Upper lobe of left lung (tissue), 6 donors: ENCODE measurements at regions not wholly inside any gene's neighbourhood (a gene's known extent, or its start where the extent isn't known, plus 50 kb on each side); places are given as distances from the start of the nearest gene placed in this dataset.

ENCODE experiments used
- ATAC-seq, 2 donors: fragments of 200-7000 bp; cut with Tn5 transposase; one replicate each; pipeline ENCODE4 v1.9.1; 2022; ENCODE audit warnings: mild to moderate bottlenecking in 2 of 2, moderate library complexity in 2 of 2; ENCODE audit not compliant: low FRiP score in 2 of 2
- DNase-seq, 2 donors: peaks; one replicate each; pipeline ENCODE4 v3.0.0-alpha.2; 2019 to 2020
- H3K27ac ChIP-seq, 4 donors: fragments of 200-600 bp; sonication (generic); one replicate each; pipeline ENCODE4 v1.5.1; 2016 to 2019
- H3K27me3 ChIP-seq, 4 donors: fragments of 200-600 bp; sonication (generic); one replicate each; pipeline ENCODE4 v1.5.1; 2017 to 2019
- H3K36me3 ChIP-seq, 4 donors: fragments of 200-600 bp; sonication (generic); one replicate each; pipeline ENCODE4 v1.5.1; 2016 to 2019
- H3K4me1 ChIP-seq, 4 donors: fragments of 200-600 bp; sonication (generic); one replicate each; pipeline ENCODE4 v1.5.1; 2018 to 2019
- H3K4me3 ChIP-seq, 4 donors: fragments of 200-600 bp; sonication (generic); one replicate each; pipeline ENCODE4 v1.5.1; 2017 to 2019; ENCODE audit warnings: mild to moderate bottlenecking in 2 of 4, moderate library complexity in 1 of 4
- H3K9me3 ChIP-seq, 4 donors: fragments of 200-600 bp; sonication (generic); one replicate each; pipeline ENCODE4 v1.5.1; 2018 to 2019
- EP300 ChIP-seq, 4 donors: sonication (generic); formaldehyde crosslinking; IDR thresholded peaks; one replicate each; pipeline ENCODE4 v1.5.1; 2017; ENCODE audit warnings: antibody characterized with exemption in 4 of 4, control low read depth in 2 of 4
- POLR2A ChIP-seq, 4 donors: fragments of 450-650 bp; IDR thresholded peaks; one replicate each; pipeline ENCODE4 v1.5.1; 2016 to 2017; ENCODE audit warnings: antibody characterized with exemption in 4 of 4, mild to moderate bottlenecking in 2 of 4
- POLR2AphosphoS5 ChIP-seq, 2 donors: sonication (generic); formaldehyde crosslinking; IDR thresholded peaks; one replicate each; pipeline ENCODE4 v1.5.1; 2017; ENCODE audit warnings: antibody characterized with exemption in 2 of 2
- WGBS, 2 donors: methylation state at CpG; one replicate each; pipeline ENCODE4 v1.1.5; 2017 to 2018; 5-methylcytosine and 5-hydroxymethylcytosine counted together
- TF ChIP-seq, protein P1 (sequence below), 6 experiments: fragments of 450-650 bp in 4 of 6; fragments of 200-600 bp in 2 of 6; sonication (generic) in 2 of 6; IDR thresholded peaks; one replicate each; pipeline ENCODE4 v1.5.1; 2016 to 2019; ENCODE audit warnings: antibody characterized with exemption in 6 of 6
- donor health status: DM: no; HTN: no; CAD: no; lungs with moderate emphysema.
- donor health status: DM: no; HTN: yes; CAD: no; lungs with severe emphysema.

DNA sequence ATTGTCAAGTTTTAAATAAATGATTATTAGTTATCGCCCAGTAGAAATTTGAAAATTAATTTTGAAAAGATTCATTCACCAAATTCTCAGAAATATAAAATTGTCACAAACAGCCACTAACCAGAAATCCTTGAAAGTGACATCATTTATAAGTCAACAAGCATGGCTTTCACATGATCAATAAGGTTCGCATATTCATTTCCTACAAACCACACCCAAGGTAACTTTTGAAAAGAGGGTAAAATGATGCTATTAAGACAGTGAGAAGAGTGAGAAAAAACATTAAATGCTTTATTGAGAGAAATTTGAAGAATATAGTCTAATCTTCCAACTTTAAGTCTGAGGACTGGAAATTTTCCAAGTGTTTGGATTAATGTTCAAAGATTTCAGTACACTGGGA lies 263.6 kb upstream of the ALCAM start:
- Histone ChIP-seq H3K4me3 (no peak overlapping the region), H3K36me3 (no peaks in the 10 kb centered on the region), H3K9me3 (no peaks in the 10 kb centered on the region), H3K4me1 (no peaks in the 10 kb centered on the region), H3K27ac (no peak overlapping the region), H3K27me3 (no peaks in the 10 kb centered on the region)
- TF ChIP-seq, protein P1, sequence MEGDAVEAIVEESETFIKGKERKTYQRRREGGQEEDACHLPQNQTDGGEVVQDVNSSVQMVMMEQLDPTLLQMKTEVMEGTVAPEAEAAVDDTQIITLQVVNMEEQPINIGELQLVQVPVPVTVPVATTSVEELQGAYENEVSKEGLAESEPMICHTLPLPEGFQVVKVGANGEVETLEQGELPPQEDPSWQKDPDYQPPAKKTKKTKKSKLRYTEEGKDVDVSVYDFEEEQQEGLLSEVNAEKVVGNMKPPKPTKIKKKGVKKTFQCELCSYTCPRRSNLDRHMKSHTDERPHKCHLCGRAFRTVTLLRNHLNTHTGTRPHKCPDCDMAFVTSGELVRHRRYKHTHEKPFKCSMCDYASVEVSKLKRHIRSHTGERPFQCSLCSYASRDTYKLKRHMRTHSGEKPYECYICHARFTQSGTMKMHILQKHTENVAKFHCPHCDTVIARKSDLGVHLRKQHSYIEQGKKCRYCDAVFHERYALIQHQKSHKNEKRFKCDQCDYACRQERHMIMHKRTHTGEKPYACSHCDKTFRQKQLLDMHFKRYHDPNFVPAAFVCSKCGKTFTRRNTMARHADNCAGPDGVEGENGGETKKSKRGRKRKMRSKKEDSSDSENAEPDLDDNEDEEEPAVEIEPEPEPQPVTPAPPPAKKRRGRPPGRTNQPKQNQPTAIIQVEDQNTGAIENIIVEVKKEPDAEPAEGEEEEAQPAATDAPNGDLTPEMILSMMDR (IDR thresholded peaks at IDR 0.05), result no peak
- TF ChIP-seq POLR2A (IDR thresholded peaks at IDR 0.05) (no peak), POLR2AphosphoS5 (IDR thresholded peaks at IDR 0.05) (no peak), EP300 (IDR thresholded peaks at IDR 0.05) (no peak)
- WGBS, 2 donors, result 88 to 90% methylated on average over 2 of the region's 2 CpGs
- ATAC-seq, result no peak
- DNase-seq, result no peak

DNA sequence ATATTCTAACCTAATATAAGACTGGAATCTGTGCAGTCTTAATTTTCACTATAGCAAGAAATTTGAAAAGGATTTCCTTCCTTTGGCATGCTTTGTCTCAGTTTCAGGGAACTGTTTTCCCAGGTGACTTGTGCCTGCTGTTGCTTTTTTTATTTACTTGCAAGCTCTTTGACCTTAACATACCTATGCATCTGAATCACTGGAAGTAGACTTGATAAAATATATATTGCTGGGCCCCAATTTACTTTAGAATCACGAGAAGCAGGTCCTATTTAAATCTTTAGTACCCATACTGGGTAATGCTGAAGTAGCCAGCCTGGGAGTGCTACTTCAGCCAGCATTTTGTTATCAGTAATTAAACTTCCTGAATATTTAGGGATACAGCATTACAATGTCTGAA lies 257.9 kb upstream of the ALCAM start:
- peaks cover 0 to 4% (median 0%) of the 10 kb centered on the region in 4 donors for H3K9me3 ChIP-seq
- 22% methylated on average over 1 of the region's 1 CpG for WGBS, 2 donors
- no peaks in the 10 kb centered on the region for H3K27me3 ChIP-seq
- H3K4me3 ChIP-seq, result no peak overlapping the region
- TF ChIP-seq, protein P1 (IDR thresholded peaks at IDR 0.05), result no peak
- TF ChIP-seq EP300 (IDR thresholded peaks at IDR 0.05) (no peak), POLR2AphosphoS5 (IDR thresholded peaks at IDR 0.05) (no peak), POLR2A (IDR thresholded peaks at IDR 0.05) (no peak)
- no peak for ATAC-seq
- DNase-seq, result no peak
- no peak overlapping the region for H3K27ac ChIP-seq
- H3K4me1 ChIP-seq, result no peaks in the 10 kb centered on the region
- H3K36me3 ChIP-seq, result no peaks in the 10 kb centered on the region

DNA sequence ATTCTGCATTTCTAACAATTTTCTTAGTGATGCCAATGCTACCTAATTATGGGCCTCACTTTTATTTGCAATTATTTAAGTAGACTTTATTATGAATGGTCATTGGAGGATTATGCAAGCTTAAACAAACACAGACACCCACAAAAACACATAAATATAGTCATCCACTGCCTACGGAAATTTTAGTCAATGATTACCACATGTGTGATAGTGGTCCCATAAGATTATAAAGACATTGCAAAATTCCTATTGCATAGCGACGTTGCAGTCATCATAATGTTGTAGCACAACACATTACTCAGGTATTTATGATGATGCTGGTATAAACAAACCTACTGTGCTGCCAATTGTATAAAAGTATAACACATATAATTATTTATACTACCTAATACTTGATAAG lies 247.8 kb upstream of the ALCAM start:
- no peaks in the 10 kb centered on the region for H3K36me3 ChIP-seq
- DNase-seq, result no peak
- ATAC-seq, result no peak
- TF ChIP-seq EP300 (IDR thresholded peaks at IDR 0.05) (no peak), POLR2AphosphoS5 (IDR thresholded peaks at IDR 0.05) (no peak), POLR2A (IDR thresholded peaks at IDR 0.05) (no peak)
- TF ChIP-seq, protein P1 (IDR thresholded peaks at IDR 0.05), result no peak
- 66 to 69% methylated on average over 3 of the region's 3 CpGs for WGBS, 2 donors
- H3K4me3 ChIP-seq, result no peak overlapping the region
- H3K9me3 ChIP-seq, result no peaks in the 10 kb centered on the region
- no peaks in the 10 kb centered on the region for H3K4me1 ChIP-seq
- no peak overlapping the region for H3K27ac ChIP-seq
- no peaks in the 10 kb centered on the region for H3K27me3 ChIP-seq

DNA sequence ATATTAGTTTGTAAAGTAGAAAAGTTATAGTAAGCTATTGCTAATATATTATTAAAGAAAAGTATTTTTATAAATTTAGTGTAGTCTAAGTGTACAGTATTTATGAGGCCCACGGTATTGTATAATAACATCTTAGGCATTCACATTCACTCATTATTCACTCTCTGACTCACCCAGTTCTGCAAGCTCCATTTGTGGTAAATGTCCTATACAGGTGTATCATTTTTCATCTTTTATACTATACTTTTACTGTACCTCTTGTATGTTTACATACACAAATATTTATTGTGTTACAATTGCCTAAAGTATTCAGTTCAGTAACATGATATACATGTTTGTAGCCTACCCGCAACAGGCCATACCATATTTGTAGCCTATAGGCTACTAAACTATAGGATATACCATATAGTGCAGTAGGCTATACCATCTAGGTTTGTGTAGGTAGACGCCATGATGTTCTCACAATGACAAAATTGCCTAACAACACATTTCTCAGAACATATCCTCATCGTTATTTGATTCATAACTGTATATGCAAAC lies 246.8 kb upstream of the ALCAM start:
- Histone ChIP-seq H3K27ac (no peak overlapping the region), H3K4me3 (no peak overlapping the region), H3K27me3 (no peaks in the 10 kb centered on the region), H3K9me3 (no peaks in the 10 kb centered on the region), H3K36me3 (no peaks in the 10 kb centered on the region), H3K4me1 (no peaks in the 10 kb centered on the region)
- 85 to 87% methylated on average over 4 of the region's 4 CpGs for WGBS, 2 donors
- DNase-seq (no peak), ATAC-seq (no peak)
- TF ChIP-seq, protein P1 (IDR thresholded peaks at IDR 0.05), result no peak
- TF ChIP-seq EP300 (IDR thresholded peaks at IDR 0.05) (no peak), POLR2A (IDR thresholded peaks at IDR 0.05) (no peak), POLR2AphosphoS5 (IDR thresholded peaks at IDR 0.05) (no peak)

DNA sequence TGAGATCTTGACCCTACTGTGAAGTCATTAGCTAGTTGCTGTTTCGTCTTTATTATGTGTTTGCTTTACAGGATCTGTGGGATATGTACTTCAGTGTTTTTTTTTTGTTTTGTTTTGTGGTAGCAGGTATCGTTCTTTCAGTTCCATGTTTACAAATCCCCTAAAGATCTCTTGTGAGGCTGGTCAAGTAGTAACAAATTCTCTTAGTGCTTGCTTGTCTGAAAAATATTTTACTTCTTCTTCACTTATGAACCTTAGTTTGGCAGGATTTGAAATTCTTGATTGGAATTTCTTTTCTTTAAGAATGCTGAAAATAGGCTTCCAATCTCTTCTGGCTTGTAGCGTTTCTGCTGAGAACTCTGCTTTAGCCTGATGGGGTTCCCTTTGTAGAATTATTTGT lies 235.8 kb upstream of the ALCAM start:
- Histone ChIP-seq H3K27ac (no peak overlapping the region), H3K4me1 (no peaks in the 10 kb centered on the region), H3K4me3 (no peak overlapping the region), H3K36me3 (no peaks in the 10 kb centered on the region), H3K9me3 (peaks cover 0 to 6% (median 2%) of the 10 kb centered on the region in 4 donors), H3K27me3 (no peaks in the 10 kb centered on the region)
- TF ChIP-seq, protein P1 (IDR thresholded peaks at IDR 0.05), result no peak
- TF ChIP-seq EP300 (IDR thresholded peaks at IDR 0.05) (no peak), POLR2AphosphoS5 (IDR thresholded peaks at IDR 0.05) (no peak), POLR2A (IDR thresholded peaks at IDR 0.05) (no peak)
- DNase-seq (no peak), ATAC-seq (no peak)
- 66 to 90% methylated on average over 3 of the region's 3 CpGs for WGBS, 2 donors
